NT2/D1 (cell line): ENCODE measurements at regions not wholly inside any gene's neighbourhood (a gene's known extent, or its start where the extent isn't known, plus 50 kb on each side); places are given as distances from the start of the nearest gene placed in this dataset.

Source experiments
- DNase-seq: peaks from one replicate; pipeline ENCODE4 v3.0.0-alpha.2; 2011; ENCODE audit warnings: low read depth, low spot score
- H3K27me3 ChIP-seq: 2 replicates; pipeline ENCODE4 v1.6.0; 2011; ENCODE audit warnings: mild to moderate bottlenecking; ENCODE audit not compliant: insufficient read length, insufficient read depth
- H3K36me3 ChIP-seq: 2 replicates; pipeline ENCODE4 v1.6.1; 2011; ENCODE audit warnings: mild to moderate bottlenecking, low read length, mixed read lengths; ENCODE audit not compliant: insufficient read depth, insufficient read length
- H3K4me1 ChIP-seq: 2 replicates; pipeline ENCODE4 v1.5.1; 2011; ENCODE audit not compliant: insufficient read depth, insufficient read length
- H3K4me3 ChIP-seq: 2 replicates; pipeline ENCODE4 v1.5.1; 2011; ENCODE audit warnings: low read depth; ENCODE audit not compliant: insufficient read length
- H3K9ac ChIP-seq: 2 replicates; pipeline ENCODE4 v1.6.0; 2011; ENCODE audit warnings: low read depth; ENCODE audit not compliant: insufficient read length
- H3K9me3 ChIP-seq: 2 replicates; pipeline ENCODE4 v1.5.1; 2011; ENCODE audit warnings: mild to moderate bottlenecking, low read length; ENCODE audit not compliant: insufficient read depth
- SUZ12 ChIP-seq: IDR thresholded peaks from 2 replicates; pipeline ENCODE4 v1.6.1; 2011; ENCODE audit not compliant: insufficient read length, insufficient read depth; ENCODE audit errors: extremely low read depth
- YY1 ChIP-seq: IDR thresholded peaks from 2 replicates; pipeline ENCODE4 v1.6.1; 2011; ENCODE audit not compliant: insufficient read length, insufficient read depth
- ZNF274 ChIP-seq: IDR thresholded peaks from 2 replicates; pipeline ENCODE4 v1.6.1; 2011; ENCODE audit warnings: mild to moderate bottlenecking, low read depth, low read length

DNA sequence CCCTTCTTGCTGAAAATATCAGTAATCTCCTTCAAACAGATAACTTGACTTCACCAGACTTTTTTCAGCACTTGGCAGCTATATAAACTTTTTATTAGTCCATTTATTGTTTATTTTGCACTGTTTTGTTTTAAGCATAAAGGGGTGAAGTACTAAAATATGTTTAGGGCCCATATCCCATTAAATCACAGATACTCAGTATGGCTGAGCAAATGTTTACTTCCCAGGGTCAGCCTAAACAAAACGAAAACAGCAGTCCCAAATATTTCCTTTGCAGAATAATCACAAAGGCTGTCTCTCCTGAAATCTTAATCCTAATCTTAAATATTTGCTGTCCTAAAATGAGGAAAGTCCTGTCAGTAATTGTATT lies 649.6 kb downstream of the TNS3 start:
- no peak for DNase-seq
- Histone ChIP-seq H3K4me3 (no peak overlapping the region), H3K36me3 (no peaks in the 10 kb centered on the region), H3K4me1 (no peaks in the 10 kb centered on the region), H3K27me3 (no peaks in the 10 kb centered on the region), H3K9ac (no peak overlapping the region), H3K9me3 (no peaks in the 10 kb centered on the region)
- TF ChIP-seq ZNF274: no peak
- TF ChIP-seq SUZ12: no peak
- TF ChIP-seq YY1: no peak

DNA sequence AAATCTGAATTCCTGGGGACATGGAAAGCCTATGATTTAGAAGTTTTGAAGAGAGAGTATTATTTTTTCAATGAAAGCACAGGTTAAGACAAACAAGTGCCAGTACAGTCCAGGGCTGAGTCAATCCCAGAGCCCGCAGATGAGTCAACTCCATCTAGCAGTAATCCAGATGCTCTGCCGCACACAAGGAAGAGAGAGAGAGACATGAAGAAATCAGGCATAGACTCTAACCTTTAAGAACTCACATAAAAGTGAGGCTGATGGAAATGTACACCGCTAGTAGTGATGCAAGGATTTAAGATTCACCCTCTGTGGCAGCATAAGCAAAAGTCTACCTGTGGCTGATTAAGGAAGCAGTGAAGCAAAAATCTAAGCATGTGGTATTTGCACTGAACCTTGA lies 651.5 kb downstream of the TNS3 start:
- H3K9me3 ChIP-seq: no peaks in the 10 kb centered on the region
- no peak for TF ChIP-seq ZNF274
- no peaks in the 10 kb centered on the region for H3K36me3 ChIP-seq
- no peaks in the 10 kb centered on the region for H3K4me1 ChIP-seq
- H3K4me3 ChIP-seq: no peak overlapping the region
- DNase-seq: no peak
- H3K9ac ChIP-seq: no peak overlapping the region
- H3K27me3 ChIP-seq: no peaks in the 10 kb centered on the region

DNA sequence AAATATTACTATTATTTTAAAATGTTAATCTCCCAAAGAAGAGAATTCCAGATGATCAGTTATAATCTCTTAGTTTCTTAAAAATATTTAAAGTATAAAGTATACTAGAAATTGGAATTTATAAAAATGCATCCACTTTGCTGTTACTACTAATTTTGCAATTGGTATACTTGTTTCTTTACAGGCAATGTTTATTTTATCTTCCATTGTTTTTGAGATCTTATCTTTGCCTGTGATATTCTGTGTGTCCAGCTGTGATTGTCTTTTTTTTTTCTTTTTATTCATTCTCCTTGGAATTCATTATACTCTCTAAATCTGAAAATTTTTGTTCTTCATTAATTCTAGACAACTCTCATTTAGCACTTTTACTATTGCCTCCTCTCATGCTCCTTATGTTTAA lies 652.6 kb downstream of the TNS3 start:
- no peak overlapping the region for H3K9ac ChIP-seq
- H3K27me3 ChIP-seq: no peaks in the 10 kb centered on the region
- DNase-seq: no peak
- no peaks in the 10 kb centered on the region for H3K9me3 ChIP-seq
- TF ChIP-seq ZNF274 (no peak), SUZ12 (no peak), YY1 (no peak)
- no peak overlapping the region for H3K4me3 ChIP-seq
- H3K4me1 ChIP-seq: no peaks in the 10 kb centered on the region
- no peaks in the 10 kb centered on the region for H3K36me3 ChIP-seq

DNA sequence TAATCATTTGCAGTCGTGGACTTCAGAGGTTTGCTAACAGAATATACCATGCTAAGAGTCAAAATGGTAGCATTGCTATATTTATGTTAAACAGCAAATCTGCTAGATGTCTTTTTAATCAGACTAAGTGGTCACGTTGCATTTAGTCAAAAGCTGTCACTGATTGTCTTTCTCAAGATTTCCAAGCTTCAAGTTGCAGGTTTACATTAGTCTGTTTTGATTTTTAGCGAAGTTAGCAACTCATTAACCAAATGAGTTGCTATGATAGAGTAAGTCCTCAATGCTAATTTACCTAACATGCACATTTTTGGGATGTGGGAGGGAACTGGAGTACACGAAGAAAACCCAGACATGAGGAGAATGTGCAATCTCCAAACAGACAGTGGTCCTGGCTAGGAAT lies 653.2 kb downstream of the TNS3 start:
- Histone ChIP-seq H3K4me3 (no peak overlapping the region), H3K9me3 (no peaks in the 10 kb centered on the region), H3K4me1 (no peaks in the 10 kb centered on the region), H3K9ac (no peak overlapping the region), H3K27me3 (no peaks in the 10 kb centered on the region), H3K36me3 (no peaks in the 10 kb centered on the region)
- no peak for DNase-seq
- TF ChIP-seq SUZ12 (no peak), ZNF274 (no peak), YY1 (no peak)

DNA sequence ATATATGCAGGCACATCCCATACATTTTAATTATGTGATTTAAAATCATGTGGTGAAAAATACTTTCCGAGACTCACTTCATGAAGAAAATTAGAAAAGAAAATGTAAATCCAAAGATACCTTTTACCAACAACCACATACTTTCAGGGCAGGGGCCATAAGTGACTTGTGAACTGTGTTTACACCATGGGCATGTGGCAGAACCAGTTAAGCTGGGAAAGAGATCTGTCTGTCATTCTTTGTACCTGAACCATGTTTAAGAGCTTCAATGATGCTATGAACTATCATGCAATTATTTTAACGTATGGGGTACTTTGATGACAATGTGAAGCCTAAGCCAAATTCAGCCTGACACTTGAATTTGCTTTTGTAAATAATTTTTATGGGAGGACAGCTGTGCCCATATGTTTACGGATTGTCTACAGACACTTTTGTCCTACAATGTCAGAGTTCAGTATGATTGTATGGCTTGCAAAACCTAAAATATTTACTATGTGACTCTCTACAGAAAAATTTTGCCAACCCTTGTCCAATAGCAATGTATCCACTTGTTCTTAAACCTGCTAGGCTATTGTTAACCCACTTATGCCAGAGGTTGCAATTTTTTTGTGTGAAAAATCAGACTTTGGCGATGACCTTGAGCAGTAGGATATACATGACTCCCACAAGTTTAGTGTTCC lies 654.6 kb downstream of the TNS3 start:
- Histone ChIP-seq H3K9me3 (no peaks in the 10 kb centered on the region), H3K9ac (no peak overlapping the region), H3K4me1 (no peaks in the 10 kb centered on the region), H3K27me3 (no peaks in the 10 kb centered on the region), H3K4me3 (no peak overlapping the region), H3K36me3 (no peaks in the 10 kb centered on the region)
- TF ChIP-seq YY1: no peak
- TF ChIP-seq ZNF274: no peak
- no peak for TF ChIP-seq SUZ12
- DNase-seq: no peak

DNA sequence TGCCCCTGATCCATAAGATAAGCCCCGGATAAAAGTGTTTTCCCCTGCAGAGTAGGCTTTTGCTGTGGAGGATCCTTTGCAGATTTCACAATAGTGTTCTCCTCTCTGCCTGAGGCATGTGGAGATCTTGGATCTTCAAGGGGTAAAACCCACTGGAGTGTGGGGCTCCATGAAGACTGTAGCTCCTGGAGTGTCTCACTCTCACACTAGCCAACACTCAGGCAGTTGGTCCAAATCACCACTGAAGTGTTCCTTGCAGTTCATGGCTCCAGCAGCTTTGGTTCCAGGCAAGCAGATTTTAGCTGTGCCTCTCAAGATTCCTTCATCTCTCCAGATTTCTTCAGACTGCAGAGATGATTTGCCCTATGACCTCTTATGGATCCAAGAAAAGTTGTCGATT lies 665.3 kb downstream of the TNS3 start:
- H3K9me3 ChIP-seq: no peaks in the 10 kb centered on the region
- H3K36me3 ChIP-seq: no peaks in the 10 kb centered on the region
- no peak overlapping the region for H3K9ac ChIP-seq
- H3K27me3 ChIP-seq: no peaks in the 10 kb centered on the region
- DNase-seq: no peak
- no peak for TF ChIP-seq ZNF274
- TF ChIP-seq YY1: no peak
- TF ChIP-seq SUZ12: no peak
- H3K4me3 ChIP-seq: no peak overlapping the region
- no peaks in the 10 kb centered on the region for H3K4me1 ChIP-seq

DNA sequence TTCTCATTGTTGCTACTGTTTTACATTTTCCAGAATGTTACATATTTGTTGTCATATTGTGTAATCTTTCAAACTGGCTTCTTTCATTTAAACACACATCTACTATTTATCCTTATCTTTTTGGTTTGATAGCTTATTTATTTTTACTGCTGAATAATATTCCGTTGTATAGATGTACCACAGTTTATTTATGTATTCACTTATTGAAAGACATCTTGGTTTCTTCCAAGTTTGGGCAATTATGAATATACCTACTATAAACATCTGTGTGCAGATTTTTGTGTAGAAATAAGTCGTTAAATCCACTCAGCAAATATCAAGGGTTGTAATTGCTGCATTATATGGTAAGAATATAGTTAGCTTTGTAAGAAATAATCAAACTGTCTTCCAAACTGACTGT lies 669.2 kb downstream of the TNS3 start:
- Histone ChIP-seq H3K9ac (no peak overlapping the region), H3K9me3 (no peaks in the 10 kb centered on the region), H3K4me3 (no peak overlapping the region), H3K4me1 (no peaks in the 10 kb centered on the region), H3K27me3 (no peaks in the 10 kb centered on the region), H3K36me3 (no peaks in the 10 kb centered on the region)
- DNase-seq: no peak
- TF ChIP-seq SUZ12 (no peak), ZNF274 (no peak), YY1 (no peak)
